SHP77 treated with DMSO at 0.1 percent for 48 hours (cell line): ENCODE measurements at regions not wholly inside any gene's neighbourhood (a gene's known extent, or its start where the extent isn't known, plus 50 kb on each side); places are given as distances from the start of the nearest gene placed in this dataset.
"Not testable (repeated sequence)": the region's sequence is repeated elsewhere in the genome, so short reads cannot be mapped to it uniquely, and the experiment has no call there.

Experiments used
- DNase-seq: peaks from one replicate; lab custom pipeline; 2025; lab: John Stamatoyannopoulos, UW

- no peak for DNase-seq
Observed at GRCh38 chr6:81128671-81129070, 623.8 kb downstream of the TENT5A start.

GRCh38 chr6:81126150-81126549 is 626.3 kb downstream of the TENT5A start:
- DNase-seq: no peak

GRCh38 chr6:81120280-81120679 is 632.2 kb downstream of the TENT5A start:
- DNase-seq: no peak

GRCh38 chr6:81105998-81106397 is 646.5 kb downstream of the TENT5A start:
- DNase-seq: no peak

- no peak for DNase-seq
Observed at GRCh38 chr6:81098109-81098814, 654.2 kb downstream of the TENT5A start.

- DNase-seq: not testable (repeated sequence)
Observed at GRCh38 chr6:81096464-81096863, 656.0 kb downstream of the TENT5A start.

- no peak for DNase-seq
Observed at GRCh38 chr6:81093051-81093450, 659.4 kb downstream of the TENT5A start.

- DNase-seq: no peak
Observed at GRCh38 chr6:81088145-81088544, 664.3 kb downstream of the TENT5A start.

- DNase-seq: no peak
Observed at GRCh38 chr6:81086991-81087390, 665.5 kb downstream of the TENT5A start.

GRCh38 chr6:81085431-81085790 is 667.1 kb downstream of the TENT5A start:
- DNase-seq: no peak

GRCh38 chr6:81084776-81085430 is 667.6 kb downstream of the TENT5A start:
- no peak for DNase-seq

- no peak for DNase-seq
Observed at GRCh38 chr6:81075974-81076373, 676.5 kb downstream of the TENT5A start.

GRCh38 chr6:81073318-81073717 is 679.2 kb downstream of the TENT5A start:
- DNase-seq: no peak

- no peak for DNase-seq
Observed at GRCh38 chr6:81071121-81071520, 681.4 kb downstream of the TENT5A start.

- no peak for DNase-seq
Observed at GRCh38 chr6:81067057-81067456, 685.4 kb downstream of the TENT5A start.

GRCh38 chr6:81063891-81064290 is 688.6 kb downstream of the TENT5A start:
- no peak for DNase-seq

GRCh38 chr6:81054036-81054435 is 698.4 kb downstream of the TENT5A start:
- no peak for DNase-seq

- no peak for DNase-seq
Observed at GRCh38 chr6:81051952-81052351, 700.5 kb downstream of the TENT5A start.

GRCh38 chr6:81049425-81050042 is 702.9 kb downstream of the TENT5A start:
- DNase-seq: no peak

- DNase-seq: no peak
Observed at GRCh38 chr6:81031416-81031815, 721.1 kb downstream of the TENT5A start.

GRCh38 chr6:81026041-81026553 is 726.4 kb downstream of the TENT5A start:
- DNase-seq: no peak

GRCh38 chr6:81023709-81024108 is 728.8 kb downstream of the TENT5A start:
- no peak for DNase-seq

- peak; percentile 3 for DNase-seq
Observed at GRCh38 chr6:81023007-81023582, 729.4 kb downstream of the TENT5A start.
